CD14-positive monocyte (primary cell): ENCODE measurements at regions not wholly inside any gene's neighbourhood (a gene's known extent, or its start where the extent isn't known, plus 50 kb on each side); places are given as distances from the start of the nearest gene placed in this dataset.

ENCODE experiments used
- DNase-seq, 3 donors: peaks; one replicate each; pipeline ENCODE4 v3.0.0-alpha.2; 2011 to 2022
- H2AFZ ChIP-seq: 2 replicates; pipeline ENCODE4 v1.6.0; 2012; ENCODE audit warnings: mild to moderate bottlenecking, low read depth, low read length, inconsistent platforms; ENCODE audit not compliant: insufficient read depth, poor library complexity, severe bottlenecking
- H3K27ac ChIP-seq, 2 donors: 1 replicate in 1 of 2; 2 replicates in 1 of 2; pipeline ENCODE4 v1.5.1; 2012 to 2013; ENCODE audit warnings: low read length in 2 of 2, control low read depth in 1 of 2, inconsistent platforms in 1 of 2, low read depth in 1 of 2, mild to moderate bottlenecking in 1 of 2
- H3K27me3 ChIP-seq, 2 donors: one replicate each; pipeline versions ENCODE4 v1.6.0 to v1.6.1; 2011 to 2013; ENCODE audit warnings: low read length in 2 of 2; ENCODE audit not compliant: control insufficient read depth in 2 of 2, insufficient read depth in 2 of 2
- H3K36me3 ChIP-seq, 2 donors: replicated peaks in 1 of 2; 1 replicate in 1 of 2; 2 replicates in 1 of 2; pipeline versions ENCODE4 v1.5.1 to v1.6.1; 2012 to 2013; ENCODE audit warnings: low read length in 2 of 2, control low read depth in 1 of 2, inconsistent platforms in 1 of 2, mild to moderate bottlenecking in 1 of 2; ENCODE audit not compliant: insufficient read depth in 2 of 2, control insufficient read depth in 1 of 2
- H3K4me1 ChIP-seq, 2 donors: 1 replicate in 1 of 2; 2 replicates in 1 of 2; pipeline versions ENCODE4 v1.5.1 to v1.6.1; 2012 to 2013; ENCODE audit warnings: low read length in 2 of 2, control low read depth in 1 of 2, inconsistent platforms in 1 of 2, mild to moderate bottlenecking in 1 of 2, moderate library complexity in 1 of 2; ENCODE audit not compliant: insufficient read depth in 2 of 2, control insufficient read depth in 1 of 2
- H3K4me2 ChIP-seq: replicated peaks from 2 replicates; pipeline ENCODE3; 2012; ENCODE audit warnings: low read length, moderate library complexity, mild to moderate bottlenecking; ENCODE audit not compliant: poor library complexity, severe bottlenecking; ENCODE audit errors: extremely low read depth
- H3K4me3 ChIP-seq, 3 experiments: fragments of 200-600 bp in 1 of 3; sonication (generic) in 1 of 3; replicated peaks in 1 of 3; 1 replicate in 2 of 3; 2 replicates in 1 of 3; pipeline ENCODE4 v1.5.1; 2011 to 2013; ENCODE audit warnings: low read length in 3 of 3, mild to moderate bottlenecking in 3 of 3, control low read depth in 2 of 3, low read depth in 2 of 3, inconsistent platforms in 1 of 3, moderate library complexity in 1 of 3
- H3K79me2 ChIP-seq: 2 replicates; pipeline ENCODE4 v1.6.0; 2012; ENCODE audit warnings: mild to moderate bottlenecking, control low read depth, inconsistent platforms, low read length, moderate library complexity; ENCODE audit not compliant: insufficient read depth
- H3K9ac ChIP-seq: 2 replicates; pipeline ENCODE4 v1.6.0; 2017; ENCODE audit warnings: low read length, mild to moderate bottlenecking; ENCODE audit not compliant: insufficient read depth, poor library complexity, severe bottlenecking
- H3K9me3 ChIP-seq, 2 donors: replicated peaks in 1 of 2; 1 replicate in 1 of 2; 2 replicates in 1 of 2; pipeline versions ENCODE4 v1.5.1 to v1.6.1; 2012 to 2013; ENCODE audit warnings: low read length in 2 of 2, control low read depth in 1 of 2; ENCODE audit not compliant: control insufficient read depth in 1 of 2, insufficient read depth in 1 of 2
- H4K20me1 ChIP-seq: 2 replicates; pipeline ENCODE4 v1.6.0; 2012; ENCODE audit warnings: mild to moderate bottlenecking, low read length, control low read depth, moderate library complexity; ENCODE audit not compliant: insufficient read depth
- H3K27ac Mint-ChIP-seq, 7 donors: one replicate each; pipeline ENCODE4 v1.8.0; 2020; ENCODE audit warnings: mild to moderate bottlenecking in 7 of 7, mixed read lengths in 7 of 7, moderate library complexity in 6 of 7, inconsistent platforms in 2 of 7
- H3K27me3 Mint-ChIP-seq, 3 donors: one replicate each; pipeline ENCODE4 v1.8.0; 2021 to 2022; ENCODE audit warnings: low read depth in 3 of 3, mild to moderate bottlenecking in 3 of 3, mixed read lengths in 3 of 3, moderate library complexity in 3 of 3, inconsistent platforms in 1 of 3
- H3K36me3 Mint-ChIP-seq, 2 donors: one replicate each; pipeline ENCODE4 v1.8.0; 2020; ENCODE audit warnings: mixed read lengths in 2 of 2, inconsistent platforms in 1 of 2, mild to moderate bottlenecking in 1 of 2
- H3K4me1 Mint-ChIP-seq: one replicate; pipeline ENCODE4 v1.8.0; 2020; ENCODE audit warnings: mild to moderate bottlenecking, mixed read lengths
- H3K4me3 Mint-ChIP-seq, 2 donors: one replicate each; pipeline ENCODE4 v1.8.0; 2020; ENCODE audit warnings: mild to moderate bottlenecking in 2 of 2, mixed read lengths in 2 of 2, moderate library complexity in 1 of 2
- H3K9me3 Mint-ChIP-seq, 7 donors: one replicate each; pipeline ENCODE4 v1.8.0; 2020 to 2022; ENCODE audit warnings: mixed read lengths in 7 of 7, mild to moderate bottlenecking in 6 of 7, moderate library complexity in 6 of 7, inconsistent platforms in 2 of 7
- CTCF ChIP-seq: fragments of 200-600 bp; IDR thresholded peaks from one replicate; pipeline ENCODE4 v1.8.0; 2022; ENCODE audit warnings: antibody characterized with exemption, mild to moderate bottlenecking
- WGBS: methylation state at CpG from one replicate; pipeline ENCODE4 v1.1.5; 2013; ENCODE audit warnings: missing lambda C conversion rate; ENCODE audit not compliant: insufficient coverage; 5-methylcytosine and 5-hydroxymethylcytosine counted together
- intact Hi-C, 2 donors: fragments of 100-400 bp; cut with micrococcal nuclease; formaldehyde crosslinking; loops; one replicate each; pipeline versions ENCODE4 v1.15.0 to v1.15.1; 2023

GRCh38 chr10:20429742-20430141, 467.4 kb downstream of the NEBL start:
- Histone ChIP-seq H3K9me3 (peaks cover 4 to 12% of the 10 kb centered on the region in 2 donors), H3K36me3 (no peaks in the 10 kb centered on the region), H3K9ac (no peak overlapping the region), H3K4me3 (no peak overlapping the region), H4K20me1 (no peaks in the 10 kb centered on the region), H3K4me1 (no peaks in the 10 kb centered on the region), H3K27me3 (no peaks in the 10 kb centered on the region), H2AFZ (no peak overlapping the region), H3K4me2 (no peak overlapping the region), H3K79me2 (no peaks in the 10 kb centered on the region), H3K27ac (no peak overlapping the region)
- WGBS = 58% methylated on average over 2 of the region's 2 CpGs
- Mint-ChIP-seq H3K36me3 (no peaks in the 10 kb centered on the region), H3K27me3 (peaks cover 0 to 3% (median 0%) of the 10 kb centered on the region in 3 donors), H3K4me1 (peaks cover 7% of the 10 kb centered on the region), H3K9me3 (peaks cover 3 to 19% (median 15%) of the 10 kb centered on the region in 7 donors), H3K27ac (no peak overlapping the region), H3K4me3 (no peak overlapping the region)
- TF ChIP-seq CTCF = no peak
- intact Hi-C loops = no loop called here
- no peak for DNase-seq

GRCh38 chr10:20427821-20428220, 469.3 kb downstream of the NEBL start:
- peaks cover 4 to 12% of the 10 kb centered on the region in 2 donors for H3K9me3 ChIP-seq
- no peak overlapping the region for H3K4me3 Mint-ChIP-seq
- peaks cover 3 to 28% (median 16%) of the 10 kb centered on the region in 7 donors for H3K9me3 Mint-ChIP-seq
- H3K27me3 ChIP-seq = no peaks in the 10 kb centered on the region
- H3K4me1 ChIP-seq = no peaks in the 10 kb centered on the region
- H3K27ac ChIP-seq = no peak overlapping the region
- H3K4me2 ChIP-seq = no peak overlapping the region
- no peak for DNase-seq
- peaks cover 0 to under 1% (median under 1%) of the 10 kb centered on the region in 3 donors for H3K27me3 Mint-ChIP-seq
- H3K36me3 ChIP-seq = no peaks in the 10 kb centered on the region
- H3K4me3 ChIP-seq = no peak overlapping the region
- TF ChIP-seq CTCF = no peak
- intact Hi-C loops = no loop called here
- no peak overlapping the region for H3K9ac ChIP-seq
- WGBS = no CpG with 5 or more reads among the region's 1 CpG
- H3K27ac Mint-ChIP-seq = no peak overlapping the region
- H4K20me1 ChIP-seq = no peaks in the 10 kb centered on the region
- no peak overlapping the region for H2AFZ ChIP-seq
- no peaks in the 10 kb centered on the region for H3K79me2 ChIP-seq
- no peaks in the 10 kb centered on the region for H3K36me3 Mint-ChIP-seq
- H3K4me1 Mint-ChIP-seq = peaks cover 6% of the 10 kb centered on the region
